Naive thymus-derived CD8-positive, alpha-beta T cell (primary cell): ENCODE measurements at regions not wholly inside any gene's neighbourhood (a gene's known extent, or its start where the extent isn't known, plus 50 kb on each side); places are given as distances from the start of the nearest gene placed in this dataset.

ENCODE experiments used
- ATAC-seq, 2 donors: fragments of 150-1000 bp; cut with Tn5 transposase in 1 of 2; sonication (Bioruptor Pico), chemical (Tn5 transposase) in 1 of 2; 1 replicate in 1 of 2; 2 replicates in 1 of 2; pipeline ENCODE4 v1.10.0; 2021; ENCODE audit warnings: mild to moderate bottlenecking in 2 of 2, moderate library complexity in 2 of 2
- POLR2A ChIA-PET: fragments of 350-600 bp; sonication (Branson Sonifier 250); formaldehyde crosslinking; loops from one replicate; lab custom pipeline; 2021; ENCODE audit warnings: antibody characterized with exemption; lab: Charles Lee
- DNase-seq, 10 donors: peaks; one replicate each; pipeline versions ENCODE4 v3.0.0 to v3.0.0-alpha.2; 2020 to 2022
- H3K27ac Mint-ChIP-seq, 10 donors: one replicate each; pipeline ENCODE4 v1.8.0; 2020 to 2022; ENCODE audit warnings: mild to moderate bottlenecking in 10 of 10, mixed read lengths in 10 of 10, moderate library complexity in 4 of 10, inconsistent platforms in 1 of 10
- H3K27me3 Mint-ChIP-seq, 5 donors: one replicate each; pipeline ENCODE4 v1.8.0; 2021 to 2022; ENCODE audit warnings: mixed read lengths in 5 of 5
- H3K36me3 Mint-ChIP-seq, 3 donors: one replicate each; pipeline ENCODE4 v1.8.0; 2020 to 2022; ENCODE audit warnings: mixed read lengths in 3 of 3, mild to moderate bottlenecking in 2 of 3, inconsistent platforms in 1 of 3
- H3K4me1 Mint-ChIP-seq, 4 donors: one replicate each; pipeline ENCODE4 v1.8.0; 2021 to 2022; ENCODE audit warnings: mixed read lengths in 4 of 4
- H3K4me3 Mint-ChIP-seq, 10 donors: one replicate each; pipeline ENCODE4 v1.8.0; 2020 to 2022; ENCODE audit warnings: mild to moderate bottlenecking in 10 of 10, mixed read lengths in 10 of 10, moderate library complexity in 6 of 10, inconsistent platforms in 1 of 10
- H3K9me3 Mint-ChIP-seq, 9 donors: one replicate each; pipeline ENCODE4 v1.8.0; 2020 to 2022; ENCODE audit warnings: mixed read lengths in 9 of 9, mild to moderate bottlenecking in 3 of 9, inconsistent platforms in 1 of 9, moderate library complexity in 1 of 9

DNA sequence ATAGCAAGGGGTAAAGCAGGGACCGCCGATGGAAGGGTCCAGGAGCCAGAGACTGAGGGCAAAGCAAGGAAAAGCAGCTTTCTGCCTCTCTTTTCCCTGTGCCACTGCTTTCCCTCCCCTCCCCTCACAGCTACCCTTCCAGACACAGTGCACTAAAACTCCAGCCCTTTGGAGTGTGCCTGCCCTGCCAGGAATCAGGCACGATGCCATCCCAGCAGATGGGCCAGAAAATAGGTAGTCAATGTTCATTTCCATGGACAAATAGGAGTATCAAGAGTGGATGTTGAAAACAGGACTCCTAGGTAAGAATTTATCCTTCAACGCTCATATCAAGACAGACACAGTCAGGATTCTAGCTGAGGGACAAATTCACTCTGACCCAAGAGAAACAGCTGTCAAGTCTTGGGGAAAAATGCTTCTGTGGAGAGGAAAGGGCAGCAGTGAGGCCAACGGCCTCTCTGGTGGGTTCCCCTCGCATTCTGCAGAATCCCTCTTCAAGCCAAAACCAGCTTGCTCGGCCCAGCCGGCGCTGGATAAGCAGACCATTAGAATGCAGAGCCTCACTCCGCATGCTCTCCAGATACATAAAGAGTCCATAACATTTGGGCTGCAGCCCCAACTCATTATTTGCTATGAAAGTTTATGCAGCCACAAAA, 138.0 kb downstream of the CAAP1 start:
- Mint-ChIP-seq H3K27ac (no peak overlapping the region), H3K4me3 (no peak overlapping the region), H3K9me3 (peaks cover 0 to 2% (median 0%) of the 10 kb centered on the region in 9 donors), H3K36me3 (no peaks in the 10 kb centered on the region), H3K27me3 (peaks cover 0 to 5% (median 3%) of the 10 kb centered on the region in 5 donors), H3K4me1 (no peaks in the 10 kb centered on the region)
- POLR2A ChIA-PET, result no interaction called here
- no peak for DNase-seq
- ATAC-seq, result no peak

GRCh38 chr9:26753971-26754370, 138.6 kb downstream of the CAAP1 start:
- Mint-ChIP-seq H3K27ac (no peak overlapping the region), H3K4me1 (no peaks in the 10 kb centered on the region), H3K27me3 (peaks cover 0 to 5% (median 3%) of the 10 kb centered on the region in 5 donors), H3K36me3 (no peaks in the 10 kb centered on the region), H3K4me3 (no peak overlapping the region), H3K9me3 (peaks cover 0 to 2% (median 0%) of the 10 kb centered on the region in 9 donors)
- POLR2A ChIA-PET, result no interaction called here
- DNase-seq (no peak), ATAC-seq (no peak)

DNA sequence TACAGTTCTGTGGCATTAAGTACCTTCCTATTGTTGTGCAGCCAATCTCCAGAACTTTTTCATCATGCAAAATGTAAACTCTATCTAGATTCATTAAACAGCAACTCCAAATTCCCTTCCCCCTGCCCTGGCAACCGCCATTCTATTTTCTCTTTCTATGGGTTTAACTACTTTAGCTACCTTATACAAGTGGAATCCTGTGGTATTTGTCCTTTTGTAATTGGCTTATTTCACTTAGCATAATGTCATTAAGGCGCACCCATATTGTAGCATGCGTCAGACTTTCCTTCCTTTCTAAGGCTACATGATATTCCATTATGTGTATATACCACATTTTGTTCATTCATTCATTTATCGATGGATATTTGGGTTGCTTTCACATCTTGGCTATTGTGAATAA, 142.4 kb downstream of the CAAP1 start:
- no peak for DNase-seq
- Mint-ChIP-seq H3K9me3 (peaks cover 0 to 2% (median 0%) of the 10 kb centered on the region in 9 donors), H3K4me1 (no peaks in the 10 kb centered on the region), H3K27me3 (peaks cover 0 to 3% (median 0%) of the 10 kb centered on the region in 5 donors), H3K4me3 (no peak overlapping the region), H3K36me3 (no peaks in the 10 kb centered on the region), H3K27ac (no peak overlapping the region)
- no peak for ATAC-seq
- POLR2A ChIA-PET, result no interaction called here

- no peak for ATAC-seq
- no peak for DNase-seq
- Mint-ChIP-seq H3K4me3 (no peak overlapping the region), H3K36me3 (no peaks in the 10 kb centered on the region), H3K4me1 (peaks cover 0 to 2% (median 0%) of the 10 kb centered on the region in 4 donors), H3K27me3 (peaks cover 0 to 2% (median 0%) of the 10 kb centered on the region in 5 donors), H3K9me3 (peaks cover 0 to 2% (median 0%) of the 10 kb centered on the region in 9 donors), H3K27ac (no peak overlapping the region)
- POLR2A ChIA-PET, result no interaction called here
These were observed 144.0 kb downstream of the CAAP1 start for GRCh38 chr9:26748449-26749058.

DNA sequence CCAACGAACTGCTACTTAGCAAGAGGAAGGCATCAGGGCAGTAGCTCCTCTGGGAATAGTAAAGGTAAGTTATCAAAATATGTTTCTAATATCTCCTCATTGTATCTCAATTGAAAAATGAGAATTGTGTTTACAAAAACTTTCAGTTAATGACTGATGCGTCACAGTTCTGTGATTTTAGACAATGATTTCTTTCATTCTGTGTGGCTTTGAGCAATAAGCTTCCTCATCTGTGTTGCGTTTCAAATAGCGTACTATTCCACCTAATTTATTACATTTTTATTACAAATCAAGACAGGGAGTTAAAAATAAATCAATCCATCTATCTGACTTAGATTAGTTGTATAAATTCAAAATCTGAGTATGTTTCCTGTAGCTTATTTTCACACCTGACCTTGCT, 145.0 kb downstream of the CAAP1 start:
- DNase-seq (no peak), ATAC-seq (no peak)
- Mint-ChIP-seq H3K9me3 (peaks cover 0 to 2% (median 0%) of the 10 kb centered on the region in 9 donors), H3K4me1 (peaks cover 0 to 2% (median 0%) of the 10 kb centered on the region in 4 donors), H3K36me3 (no peaks in the 10 kb centered on the region), H3K4me3 (no peak overlapping the region), H3K27ac (no peak overlapping the region), H3K27me3 (peaks cover 0 to 3% (median 0%) of the 10 kb centered on the region in 5 donors)
- POLR2A ChIA-PET, result no interaction called here

DNA sequence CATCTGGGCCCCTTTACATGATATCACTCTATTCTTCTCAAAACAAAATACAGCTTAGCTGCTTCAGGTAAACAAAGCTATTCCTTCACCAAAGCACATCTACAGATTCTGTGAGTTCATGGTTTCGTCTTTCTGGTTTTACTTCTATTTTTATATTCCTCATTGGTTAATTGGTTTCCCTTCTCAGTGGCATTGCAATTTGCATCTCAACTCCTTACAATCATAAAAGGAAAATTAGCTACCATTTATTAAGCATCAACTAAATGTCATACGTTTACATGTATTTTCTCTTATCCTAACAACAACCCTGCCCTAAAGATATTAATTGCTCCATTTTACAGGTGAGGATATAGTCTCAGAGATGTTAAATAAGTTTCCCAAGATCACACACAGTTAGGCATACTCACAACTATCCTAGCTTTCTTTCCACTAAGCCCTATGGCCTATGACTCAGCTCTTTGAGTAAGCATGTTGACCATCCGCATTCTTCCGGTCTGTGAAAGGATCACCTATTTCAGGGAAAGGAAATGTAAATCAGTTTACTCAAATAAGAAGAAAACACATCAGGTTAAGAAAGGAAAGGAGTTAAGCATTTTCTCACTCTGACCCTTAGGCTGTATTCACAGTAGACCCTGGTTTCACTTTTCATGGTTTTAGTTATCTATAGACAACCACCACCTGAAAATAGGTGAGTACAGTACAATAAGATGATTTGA, 146.1 kb downstream of the CAAP1 start:
- DNase-seq, result no peak
- Mint-ChIP-seq H3K27ac (no peak overlapping the region), H3K4me1 (peaks cover 0 to 2% (median 0%) of the 10 kb centered on the region in 4 donors), H3K27me3 (peaks cover 0 to 7% (median 2%) of the 10 kb centered on the region in 5 donors), H3K4me3 (no peak overlapping the region), H3K36me3 (no peaks in the 10 kb centered on the region), H3K9me3 (no peaks in the 10 kb centered on the region)
- POLR2A ChIA-PET, result no interaction called here
- no peak for ATAC-seq

- peaks cover 0 to 18% (median 2%) of the 10 kb centered on the region in 5 donors for H3K27me3 Mint-ChIP-seq
- H3K36me3 Mint-ChIP-seq, result peaks cover 0 to under 1% (median 0%) of the 10 kb centered on the region in 3 donors
- H3K9me3 Mint-ChIP-seq, result peaks cover 0 to 1% (median 0%) of the 10 kb centered on the region in 9 donors
- ATAC-seq (no peak), DNase-seq (no peak)
- no peak overlapping the region for H3K27ac Mint-ChIP-seq
- peaks cover 0 to 2% (median 0%) of the 10 kb centered on the region in 4 donors for H3K4me1 Mint-ChIP-seq
- no peak overlapping the region for H3K4me3 Mint-ChIP-seq
- POLR2A ChIA-PET, result no interaction called here
These were observed 147.5 kb downstream of the CAAP1 start for GRCh38 chr9:26745111-26745510.

- H3K9me3 Mint-ChIP-seq, result peaks cover 0 to 9% (median 2%) of the 10 kb centered on the region in 9 donors
- H3K36me3 Mint-ChIP-seq, result peaks cover 0 to 6% (median 0%) of the 10 kb centered on the region in 3 donors
- no peak overlapping the region for H3K27ac Mint-ChIP-seq
- H3K4me3 Mint-ChIP-seq, result no peak overlapping the region
- ATAC-seq, result no peak
- peaks cover 0 to 25% (median 4%) of the 10 kb centered on the region in 5 donors for H3K27me3 Mint-ChIP-seq
- peaks cover 0 to 2% (median 0%) of the 10 kb centered on the region in 4 donors for H3K4me1 Mint-ChIP-seq
- POLR2A ChIA-PET, result no interaction called here
- peak in 3 of 10 donors; percentile 5 to 15 (median 8) for DNase-seq
These were observed 148.2 kb downstream of the CAAP1 start for GRCh38 chr9:26744191-26744965.

- H3K9me3 Mint-ChIP-seq, result peaks cover 0 to 22% (median 12%) of the 10 kb centered on the region in 9 donors
- peaks cover 0 to 11% (median 0%) of the 10 kb centered on the region in 3 donors for H3K36me3 Mint-ChIP-seq
- peaks cover 0 to 2% (median 0%) of the 10 kb centered on the region in 4 donors for H3K4me1 Mint-ChIP-seq
- peaks cover 0 to 28% (median 4%) of the 10 kb centered on the region in 5 donors for H3K27me3 Mint-ChIP-seq
- POLR2A ChIA-PET, result no interaction called here
- DNase-seq, result no peak
- no peak overlapping the region for H3K27ac Mint-ChIP-seq
- no peak for ATAC-seq
- H3K4me3 Mint-ChIP-seq, result no peak overlapping the region
These were observed 149.7 kb downstream of the CAAP1 start for GRCh38 chr9:26742828-26743476.

GRCh38 chr9:26735160-26735559, 157.4 kb downstream of the CAAP1 start:
- Mint-ChIP-seq H3K36me3 (peaks cover 0 to 42% (median 2%) of the 10 kb centered on the region in 3 donors), H3K27ac (no peak overlapping the region), H3K4me1 (no peaks in the 10 kb centered on the region), H3K27me3 (peaks cover 13 to 38% (median 18%) of the 10 kb centered on the region in 5 donors), H3K9me3 (peaks cover 0 to 81% (median 32%) of the 10 kb centered on the region in 9 donors), H3K4me3 (no peak overlapping the region)
- DNase-seq, result no peak
- ATAC-seq, result no peak
- POLR2A ChIA-PET, result no interaction called here

DNA sequence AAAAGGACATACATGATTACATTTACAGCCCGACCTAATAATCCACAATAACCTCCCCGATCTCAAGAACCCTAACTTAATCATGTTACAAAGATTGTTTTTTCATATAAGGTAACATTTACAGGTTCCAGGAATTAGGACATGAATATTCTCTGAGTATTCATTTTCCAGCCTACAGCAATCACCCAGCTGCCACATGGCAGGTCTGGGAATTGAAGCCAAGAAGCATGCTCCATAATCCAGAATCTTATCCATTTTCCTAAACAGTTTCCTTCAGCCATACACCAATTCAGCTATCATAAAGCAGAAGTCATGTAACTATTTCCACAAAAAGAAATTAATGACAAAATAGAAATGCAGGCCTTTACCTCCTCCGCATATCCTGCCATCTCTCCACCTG, 163.4 kb downstream of the CAAP1 start:
- no peak for DNase-seq
- Mint-ChIP-seq H3K27me3 (peaks cover 3 to 19% (median 5%) of the 10 kb centered on the region in 5 donors), H3K4me3 (no peak overlapping the region), H3K36me3 (peaks cover 0 to 15% (median 0%) of the 10 kb centered on the region in 3 donors), H3K27ac (no peak overlapping the region), H3K9me3 (peaks cover 0 to 35% (median 11%) of the 10 kb centered on the region in 9 donors), H3K4me1 (no peaks in the 10 kb centered on the region)
- no peak for ATAC-seq
- POLR2A ChIA-PET, result no interaction called here

DNA sequence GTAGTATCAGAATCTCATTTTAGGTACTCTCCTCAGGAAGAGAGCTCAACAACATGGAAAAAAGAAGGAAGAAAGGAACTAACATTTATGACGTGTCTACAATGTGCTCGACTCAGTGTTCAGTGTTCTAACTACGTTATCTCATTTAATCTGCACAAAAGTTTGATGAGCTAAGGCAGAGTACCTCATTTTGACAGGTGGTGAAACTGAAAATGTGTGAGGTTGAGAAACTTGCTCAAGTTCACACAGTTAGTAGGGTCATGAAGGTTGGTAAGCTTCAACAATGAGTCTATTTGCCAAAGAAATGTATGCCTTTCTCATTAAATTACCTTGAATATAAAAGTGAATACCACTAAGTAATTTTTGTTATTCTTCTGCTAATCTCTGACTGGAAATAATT, 165.1 kb downstream of the CAAP1 start:
- ATAC-seq, result no peak
- no peak overlapping the region for H3K4me3 Mint-ChIP-seq

More for the DNA sequence above, 165.1 kb downstream of the CAAP1 start:
- DNase-seq, result no peak
- peaks cover 0 to 7% (median 1%) of the 10 kb centered on the region in 4 donors for H3K4me1 Mint-ChIP-seq
- peaks cover 0 to 10% (median 0%) of the 10 kb centered on the region in 3 donors for H3K36me3 Mint-ChIP-seq
- peaks cover 0 to 10% (median 2%) of the 10 kb centered on the region in 5 donors for H3K27me3 Mint-ChIP-seq
- H3K27ac Mint-ChIP-seq, result no peak overlapping the region
- POLR2A ChIA-PET, result no interaction called here
- H3K9me3 Mint-ChIP-seq, result peaks cover 0 to 19% (median 7%) of the 10 kb centered on the region in 9 donors
